Thyroid gland (tissue), 4 donors: ENCODE measurements at regions not wholly inside any gene's neighbourhood (a gene's known extent, or its start where the extent isn't known, plus 50 kb on each side); places are given as distances from the start of the nearest gene placed in this dataset.

Source experiments
- CTCF ChIP-seq, 6 experiments: fragments of 200-600 bp in 3 of 6; fragments of 450-650 bp in 3 of 6; sonication (generic) in 3 of 6; IDR thresholded peaks; one replicate each; pipeline ENCODE4 v1.5.1; 2016 to 2019; ENCODE audit warnings: antibody characterized with exemption in 6 of 6, mild to moderate bottlenecking in 2 of 6, inconsistent platforms in 1 of 6, moderate library complexity in 1 of 6
- POLR2A ChIP-seq, 2 donors: fragments of 450-650 bp; IDR thresholded peaks; one replicate each; pipeline ENCODE4 v1.6.1; 2017; ENCODE audit warnings: antibody characterized with exemption in 2 of 2, mild to moderate bottlenecking in 2 of 2, moderate library complexity in 1 of 2

- TF ChIP-seq POLR2A (IDR thresholded peaks at IDR 0.05) (no peak), CTCF (IDR thresholded peaks at IDR 0.05) (no peak)
Observed at GRCh38 chr10:64007157-64007556, 486.0 kb downstream of the REEP3 start.
